ENCODE measurements at regions not wholly inside any gene's neighbourhood (a gene's known extent, or its start where the extent isn't known, plus 50 kb on each side); places are given as distances from the start of the nearest gene placed in this dataset.

DNA sequence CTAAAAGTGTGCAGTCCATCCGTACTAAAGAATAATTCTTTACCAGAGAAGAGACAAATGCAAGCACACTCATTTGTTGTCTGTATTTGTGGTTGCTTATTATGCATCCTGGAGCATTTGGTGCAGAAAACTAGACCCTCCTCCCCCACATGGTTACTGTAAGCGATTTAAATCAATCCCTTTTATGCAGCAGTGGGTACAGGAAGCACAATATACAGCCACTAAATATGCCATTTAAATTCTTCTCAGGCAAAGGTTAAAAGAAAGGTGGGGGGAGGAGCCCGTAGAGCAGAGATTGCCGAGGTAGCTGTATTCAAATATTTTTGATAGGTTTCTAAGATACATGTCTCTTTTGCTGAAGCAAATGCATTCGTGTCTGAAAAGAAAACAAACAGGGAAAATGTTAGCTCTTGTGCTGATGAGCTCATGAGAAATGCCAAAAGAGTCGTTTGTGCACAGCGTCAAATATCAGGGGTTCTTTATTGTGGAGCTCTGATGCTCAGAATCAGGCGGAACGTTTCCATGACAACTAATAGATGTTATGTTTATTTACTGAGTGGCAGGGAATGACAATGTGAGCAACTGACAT lies 131.3 kb upstream of the NPVF start:
- H3K4me1 ChIP-seq: no peaks in the 10 kb centered on the region
- CTCF ChIA-PET: interaction anchor here (0.7 kb wide), 1 partner anchor 215 kb away, joined by 3 read pairs; no protein-coding TSS in a partner anchor

DNA sequence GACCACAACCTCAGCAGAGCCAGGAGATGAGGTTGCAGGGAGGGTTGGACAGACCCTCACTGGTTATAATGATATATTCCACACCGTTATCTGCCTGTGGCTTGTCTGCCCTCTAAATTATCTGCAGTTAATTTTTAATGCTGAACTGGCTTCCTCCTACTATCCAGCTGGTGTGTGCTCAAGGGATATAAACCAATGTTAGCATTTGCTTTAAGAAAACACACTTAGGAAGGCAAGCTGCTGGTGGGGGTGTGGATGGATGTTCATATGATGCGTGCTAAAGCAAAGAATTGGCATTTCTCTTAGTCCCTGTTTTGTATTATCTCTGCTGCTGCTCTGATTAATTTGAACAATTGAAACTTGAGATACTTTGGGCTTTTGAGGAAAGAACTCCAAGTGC lies 132.2 kb upstream of the NPVF start:
- Histone ChIP-seq H3K4me1 (no peaks in the 10 kb centered on the region), H3K4me2 (no peak overlapping the region), H3K9me3 (no peaks in the 10 kb centered on the region), H3K27ac (no peak overlapping the region), H3K4me3 (no peak overlapping the region)
- FAIRE-seq (no peak), DNase-seq (ENCODE audit: low read depth in 1 of 2, low spot score in 1 of 2) (no peak), ATAC-seq (no peak)
- no peak for TF ChIP-seq NPAS2 (CRISPR knock-in tag; IDR thresholded peaks at IDR 0.05; ENCODE audit: borderline replicate concordance)
- TF ChIP-seq PHF8 (IDR thresholded peaks at IDR 0.05; ENCODE audit: borderline replicate concordance, low read depth): no peak
- no peak for TF ChIP-seq HDAC2 (IDR thresholded peaks at IDR 0.05)
- no peak for TF ChIP-seq RFX5 (IDR thresholded peaks at IDR 0.05)
- TF ChIP-seq BHLHE40 (IDR thresholded peaks at IDR 0.05; ENCODE audit: low read depth, low read length): no peak
- TF ChIP-seq KDM5A (IDR thresholded peaks at IDR 0.05): no peak
- TF ChIP-seq, protein P1, sequence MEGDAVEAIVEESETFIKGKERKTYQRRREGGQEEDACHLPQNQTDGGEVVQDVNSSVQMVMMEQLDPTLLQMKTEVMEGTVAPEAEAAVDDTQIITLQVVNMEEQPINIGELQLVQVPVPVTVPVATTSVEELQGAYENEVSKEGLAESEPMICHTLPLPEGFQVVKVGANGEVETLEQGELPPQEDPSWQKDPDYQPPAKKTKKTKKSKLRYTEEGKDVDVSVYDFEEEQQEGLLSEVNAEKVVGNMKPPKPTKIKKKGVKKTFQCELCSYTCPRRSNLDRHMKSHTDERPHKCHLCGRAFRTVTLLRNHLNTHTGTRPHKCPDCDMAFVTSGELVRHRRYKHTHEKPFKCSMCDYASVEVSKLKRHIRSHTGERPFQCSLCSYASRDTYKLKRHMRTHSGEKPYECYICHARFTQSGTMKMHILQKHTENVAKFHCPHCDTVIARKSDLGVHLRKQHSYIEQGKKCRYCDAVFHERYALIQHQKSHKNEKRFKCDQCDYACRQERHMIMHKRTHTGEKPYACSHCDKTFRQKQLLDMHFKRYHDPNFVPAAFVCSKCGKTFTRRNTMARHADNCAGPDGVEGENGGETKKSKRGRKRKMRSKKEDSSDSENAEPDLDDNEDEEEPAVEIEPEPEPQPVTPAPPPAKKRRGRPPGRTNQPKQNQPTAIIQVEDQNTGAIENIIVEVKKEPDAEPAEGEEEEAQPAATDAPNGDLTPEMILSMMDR (IDR thresholded peaks at IDR 0.05): no peak
- no peak for TF ChIP-seq JUN (IDR thresholded peaks at IDR 0.05)
- no peak for TF ChIP-seq HEYL (CRISPR knock-in tag; IDR thresholded peaks at IDR 0.05)
- no peak for TF ChIP-seq EHMT2 (IDR thresholded peaks at IDR 0.05; ENCODE audit: low read depth)
- no peak for TF ChIP-seq TFCP2L1 (CRISPR knock-in tag; IDR thresholded peaks at IDR 0.05)
- TF ChIP-seq MAFK (IDR thresholded peaks at IDR 0.05; ENCODE audit: partially characterized antibody): no peak
- no peak for TF ChIP-seq HOXB5 (CRISPR knock-in tag; IDR thresholded peaks at IDR 0.05)
- TF ChIP-seq CBX2 (IDR thresholded peaks at IDR 0.05; ENCODE audit: borderline replicate concordance, low read depth): no peak
- WGBS (ENCODE audit: missing lambda C conversion rate): 26% methylated on average over 2 of the region's 2 CpGs
- ChIA-PET POLR2A (no interaction called here), CTCF (no interaction called here)

More for the DNA sequence above, 131.3 kb upstream of the NPVF start:
- ATAC-seq (no peak), FAIRE-seq (no peak), DNase-seq (ENCODE audit: low read depth in 1 of 2, low spot score in 1 of 2) (peak in 1 of 2 experiments; percentile 4)
- H3K4me3 ChIP-seq: no peak overlapping the region
- TF ChIP-seq HOXB5 (CRISPR knock-in tag; IDR thresholded peaks at IDR 0.05) (no peak), NPAS2 (CRISPR knock-in tag; IDR thresholded peaks at IDR 0.05; ENCODE audit: borderline replicate concordance) (no peak), TP53 (CRISPR knock-in tag; IDR thresholded peaks at IDR 0.05) (no peak), NR3C1 (IDR thresholded peaks at IDR 0.05) (no peak), CEBPB (IDR thresholded peaks at IDR 0.05) (no peak), HEYL (CRISPR knock-in tag; IDR thresholded peaks at IDR 0.05) (no peak), ZC3H11A (IDR thresholded peaks at IDR 0.05) (no peak), MYC (IDR thresholded peaks at IDR 0.05; ENCODE audit: borderline replicate concordance, low read length) (no peak), POLR2AphosphoS2 (conservative IDR thresholded peaks at IDR 0.05; ENCODE audit: low read length) (no peak), RCOR1 (IDR thresholded peaks at IDR 0.05; ENCODE audit: low read depth, low read length) (no peak), RAD21 (conservative IDR thresholded peaks at IDR 0.05 in 1 of 2, IDR thresholded peaks at IDR 0.05 in 1 of 2) (no peak), FOXS1 (CRISPR knock-in tag; IDR thresholded peaks at IDR 0.05) (no peak), EHMT2 (IDR thresholded peaks at IDR 0.05; ENCODE audit: low read depth) (no peak), HOXA7 (CRISPR knock-in tag; IDR thresholded peaks at IDR 0.05) (no peak), CHD2 (IDR thresholded peaks at IDR 0.05; ENCODE audit: low read length, partially characterized antibody) (no peak)
- TF ChIP-seq, protein P2, sequence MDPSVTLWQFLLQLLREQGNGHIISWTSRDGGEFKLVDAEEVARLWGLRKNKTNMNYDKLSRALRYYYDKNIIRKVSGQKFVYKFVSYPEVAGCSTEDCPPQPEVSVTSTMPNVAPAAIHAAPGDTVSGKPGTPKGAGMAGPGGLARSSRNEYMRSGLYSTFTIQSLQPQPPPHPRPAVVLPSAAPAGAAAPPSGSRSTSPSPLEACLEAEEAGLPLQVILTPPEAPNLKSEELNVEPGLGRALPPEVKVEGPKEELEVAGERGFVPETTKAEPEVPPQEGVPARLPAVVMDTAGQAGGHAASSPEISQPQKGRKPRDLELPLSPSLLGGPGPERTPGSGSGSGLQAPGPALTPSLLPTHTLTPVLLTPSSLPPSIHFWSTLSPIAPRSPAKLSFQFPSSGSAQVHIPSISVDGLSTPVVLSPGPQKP (IDR thresholded peaks at IDR 0.05; ENCODE audit: low read depth, low read length): no peak
- TF ChIP-seq, protein P3, sequence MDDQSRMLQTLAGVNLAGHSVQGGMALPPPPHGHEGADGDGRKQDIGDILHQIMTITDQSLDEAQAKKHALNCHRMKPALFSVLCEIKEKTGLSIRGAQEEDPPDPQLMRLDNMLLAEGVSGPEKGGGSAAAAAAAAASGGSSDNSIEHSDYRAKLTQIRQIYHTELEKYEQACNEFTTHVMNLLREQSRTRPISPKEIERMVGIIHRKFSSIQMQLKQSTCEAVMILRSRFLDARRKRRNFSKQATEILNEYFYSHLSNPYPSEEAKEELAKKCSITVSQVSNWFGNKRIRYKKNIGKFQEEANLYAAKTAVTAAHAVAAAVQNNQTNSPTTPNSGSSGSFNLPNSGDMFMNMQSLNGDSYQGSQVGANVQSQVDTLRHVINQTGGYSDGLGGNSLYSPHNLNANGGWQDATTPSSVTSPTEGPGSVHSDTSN (IDR thresholded peaks at IDR 0.05): no peak
- TF ChIP-seq, protein P4, sequence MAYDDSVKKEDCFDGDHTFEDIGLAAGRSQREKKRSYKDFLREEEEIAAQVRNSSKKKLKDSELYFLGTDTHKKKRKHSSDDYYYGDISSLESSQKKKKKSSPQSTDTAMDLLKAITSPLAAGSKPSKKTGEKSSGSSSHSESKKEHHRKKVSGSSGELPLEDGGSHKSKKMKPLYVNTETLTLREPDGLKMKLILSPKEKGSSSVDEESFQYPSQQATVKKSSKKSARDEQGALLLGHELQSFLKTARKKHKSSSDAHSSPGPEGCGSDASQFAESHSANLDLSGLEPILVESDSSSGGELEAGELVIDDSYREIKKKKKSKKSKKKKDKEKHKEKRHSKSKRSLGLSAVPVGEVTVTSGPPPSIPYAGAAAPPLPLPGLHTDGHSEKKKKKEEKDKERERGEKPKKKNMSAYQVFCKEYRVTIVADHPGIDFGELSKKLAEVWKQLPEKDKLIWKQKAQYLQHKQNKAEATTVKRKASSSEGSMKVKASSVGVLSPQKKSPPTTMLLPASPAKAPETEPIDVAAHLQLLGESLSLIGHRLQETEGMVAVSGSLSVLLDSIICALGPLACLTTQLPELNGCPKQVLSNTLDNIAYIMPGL (CRISPR knock-in tag; IDR thresholded peaks at IDR 0.05; ENCODE audit: borderline replicate concordance): no peak
- TF ChIP-seq, protein P5, sequence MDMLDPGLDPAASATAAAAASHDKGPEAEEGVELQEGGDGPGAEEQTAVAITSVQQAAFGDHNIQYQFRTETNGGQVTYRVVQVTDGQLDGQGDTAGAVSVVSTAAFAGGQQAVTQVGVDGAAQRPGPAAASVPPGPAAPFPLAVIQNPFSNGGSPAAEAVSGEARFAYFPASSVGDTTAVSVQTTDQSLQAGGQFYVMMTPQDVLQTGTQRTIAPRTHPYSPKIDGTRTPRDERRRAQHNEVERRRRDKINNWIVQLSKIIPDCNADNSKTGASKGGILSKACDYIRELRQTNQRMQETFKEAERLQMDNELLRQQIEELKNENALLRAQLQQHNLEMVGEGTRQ (IDR thresholded peaks at IDR 0.05): no peak
- POLR2A ChIA-PET: no interaction called here
- H3K9me3 ChIP-seq: no peaks in the 10 kb centered on the region
- WGBS (ENCODE audit: missing lambda C conversion rate): 11% methylated on average over 9 of the region's 9 CpGs
- H3K27ac ChIP-seq: no peak overlapping the region
- no peak overlapping the region for H3K4me2 ChIP-seq

All from A549 (cell line).